ENCODE measurements at regions not wholly inside any gene's neighbourhood (a gene's known extent, or its start where the extent isn't known, plus 50 kb on each side); places are given as distances from the start of the nearest gene placed in this dataset.
A peak's percentile ranks its signal among the peaks of the same experiment; 100 is the strongest.

DNA sequence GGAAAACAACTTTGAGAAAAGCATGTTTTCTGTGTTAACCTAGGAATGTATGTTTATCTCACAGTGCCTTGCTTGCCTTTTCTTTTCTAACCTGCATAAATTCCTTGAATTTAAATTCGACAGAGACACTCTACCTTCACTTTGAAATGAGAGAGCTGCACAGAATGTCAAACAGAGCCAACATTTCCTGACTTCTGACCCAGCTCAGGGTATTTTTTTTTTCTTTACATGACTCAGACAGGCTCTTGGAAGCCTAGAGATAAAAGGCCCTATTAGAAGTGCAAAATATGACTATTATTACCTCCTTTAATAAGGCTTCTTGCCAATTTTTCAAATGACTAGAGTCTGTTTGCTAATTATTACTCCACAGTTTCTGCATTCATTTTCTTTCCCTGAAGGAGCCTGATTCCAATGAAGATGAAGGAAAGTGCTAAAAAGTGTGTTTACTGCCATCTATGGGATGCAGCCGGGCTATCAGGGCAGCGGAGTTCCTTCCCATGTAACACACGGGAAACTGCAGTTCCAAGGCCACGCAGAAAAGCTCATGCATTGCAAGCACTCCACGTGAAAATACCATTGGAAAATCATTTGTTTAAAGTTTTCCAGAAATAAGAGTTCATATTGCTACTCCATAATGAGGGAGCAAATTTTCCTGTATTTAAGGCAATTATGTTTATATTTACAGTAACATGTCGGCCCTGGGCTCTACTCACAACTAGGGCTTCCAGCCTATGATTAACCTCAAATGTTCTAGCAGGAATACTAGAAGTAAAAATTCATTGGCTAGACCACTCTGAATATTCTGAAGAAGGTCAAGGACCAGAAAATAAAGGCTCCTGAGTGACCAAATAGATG, 485.6 kb downstream of the ZSWIM6 start:
- intact Hi-C loops (cut with DNase I) = no loop called here
- Histone ChIP-seq H3K4me3 (no peak overlapping the region), H3K36me3 (no peaks in the 10 kb centered on the region), H3K27me3 (no peaks in the 10 kb centered on the region), H3K9me3 (no peaks in the 10 kb centered on the region), H3K4me1 (no peaks in the 10 kb centered on the region), H3K27ac (no peak overlapping the region)
- no peak for DNase-seq (ENCODE audit: extremely low spot score in 2 of 2)
- TF ChIP-seq POLR2A (IDR thresholded peaks at IDR 0.05) (no peak), CTCF (IDR thresholded peaks at IDR 0.05) (peak in 2 of 3 experiments; percentile 13 to 40)

DNA sequence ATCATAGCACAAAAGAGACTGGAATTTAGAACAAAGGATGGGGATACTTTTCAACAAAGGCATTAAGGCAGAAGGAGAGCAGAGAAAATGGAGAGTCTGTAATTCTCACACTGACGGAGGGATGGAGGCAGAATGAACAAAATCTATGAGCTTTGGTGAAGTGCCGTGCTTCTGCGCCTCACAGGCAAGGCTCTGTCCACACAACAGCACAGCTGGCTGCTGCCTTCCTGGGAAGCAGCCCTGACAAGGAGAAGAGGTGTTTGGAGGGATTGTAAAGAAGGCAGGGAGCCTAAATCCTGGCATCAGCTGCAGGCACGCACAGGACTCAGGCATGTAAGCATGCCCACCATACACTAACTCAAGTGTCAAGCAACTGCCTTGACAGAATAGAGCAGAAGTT, 485.2 kb upstream of the KIF2A start:
- intact Hi-C loops (cut with DNase I) = no loop called here

GRCh38 chr5:61821561-61821960, 484.4 kb upstream of the KIF2A start:
- no peaks in the 10 kb centered on the region for H3K9me3 ChIP-seq
- no peaks in the 10 kb centered on the region for H3K36me3 ChIP-seq
- no peaks in the 10 kb centered on the region for H3K4me1 ChIP-seq
- TF ChIP-seq POLR2A (IDR thresholded peaks at IDR 0.05) (no peak), CTCF (IDR thresholded peaks at IDR 0.05) (no peak), POLR2AphosphoS5 (IDR thresholded peaks at IDR 0.05; ENCODE audit: insufficient read depth in 1 of 2, low read depth in 1 of 2) (no peak)
- H3K4me3 ChIP-seq = no peak overlapping the region
- H3K27ac ChIP-seq = no peak overlapping the region
- DNase-seq (ENCODE audit: extremely low spot score in 2 of 2) = no peak
- intact Hi-C loops (cut with DNase I) = no loop called here
- no peaks in the 10 kb centered on the region for H3K27me3 ChIP-seq

More for the DNA sequence above, 485.2 kb upstream of the KIF2A start:
- H3K4me3 ChIP-seq = no peak overlapping the region
- no peaks in the 10 kb centered on the region for H3K4me1 ChIP-seq
- no peak for TF ChIP-seq POLR2AphosphoS5 (IDR thresholded peaks at IDR 0.05; ENCODE audit: insufficient read depth in 1 of 2, low read depth in 1 of 2)
- no peak for TF ChIP-seq CTCF (IDR thresholded peaks at IDR 0.05)
- TF ChIP-seq POLR2A (IDR thresholded peaks at IDR 0.05) = no peak
- DNase-seq (ENCODE audit: extremely low spot score in 2 of 2) = no peak
- no peak overlapping the region for H3K27ac ChIP-seq
- no peaks in the 10 kb centered on the region for H3K9me3 ChIP-seq
- H3K27me3 ChIP-seq = no peaks in the 10 kb centered on the region
- no peaks in the 10 kb centered on the region for H3K36me3 ChIP-seq

- no peaks in the 10 kb centered on the region for H3K4me1 ChIP-seq
- H3K27me3 ChIP-seq = no peaks in the 10 kb centered on the region
- no peak overlapping the region for H3K27ac ChIP-seq
- TF ChIP-seq CTCF (IDR thresholded peaks at IDR 0.05) (no peak), POLR2AphosphoS5 (IDR thresholded peaks at IDR 0.05; ENCODE audit: insufficient read depth in 1 of 2, low read depth in 1 of 2) (no peak), POLR2A (IDR thresholded peaks at IDR 0.05) (no peak)
- H3K36me3 ChIP-seq = no peaks in the 10 kb centered on the region
- no peak overlapping the region for H3K4me3 ChIP-seq
- intact Hi-C loops (cut with DNase I) = no loop called here
- no peaks in the 10 kb centered on the region for H3K9me3 ChIP-seq
- DNase-seq (ENCODE audit: extremely low spot score in 2 of 2) = no peak
Observed at GRCh38 chr5:61822584-61822983, 483.4 kb upstream of the KIF2A start.

DNA sequence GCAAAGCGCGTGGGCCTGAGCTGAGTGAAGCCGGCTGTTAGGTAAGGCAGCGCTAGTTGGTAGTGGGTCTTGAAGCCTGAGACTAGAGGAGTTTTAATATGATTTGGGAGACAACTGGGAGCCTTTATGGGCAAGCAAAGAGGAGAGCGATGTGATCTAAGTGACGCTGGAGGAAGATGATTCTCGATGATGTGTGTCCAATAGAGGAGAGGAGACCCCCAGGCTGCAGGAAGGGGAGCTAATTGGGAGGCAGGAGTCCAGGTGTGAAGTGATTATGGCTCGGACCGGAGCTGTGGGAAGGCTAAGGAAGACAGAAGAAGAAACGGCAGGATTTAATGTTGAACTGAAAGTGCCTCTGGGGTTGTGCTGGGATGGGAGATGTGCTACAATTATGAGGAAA, 482.9 kb upstream of the KIF2A start:
- Histone ChIP-seq H3K27ac (no peak overlapping the region), H3K9me3 (no peaks in the 10 kb centered on the region), H3K27me3 (no peaks in the 10 kb centered on the region), H3K4me3 (no peak overlapping the region), H3K4me1 (no peaks in the 10 kb centered on the region), H3K36me3 (no peaks in the 10 kb centered on the region)
- TF ChIP-seq POLR2A (IDR thresholded peaks at IDR 0.05) = no peak
- TF ChIP-seq CTCF (IDR thresholded peaks at IDR 0.05) = no peak
- no peak for TF ChIP-seq POLR2AphosphoS5 (IDR thresholded peaks at IDR 0.05; ENCODE audit: insufficient read depth in 1 of 2, low read depth in 1 of 2)
- intact Hi-C loops (cut with DNase I) = no loop called here
- DNase-seq (ENCODE audit: extremely low spot score in 2 of 2) = no peak

Data from vagina (tissue), 2 donors.